Neuron (in vitro differentiated cells): ENCODE measurements at regions not wholly inside any gene's neighbourhood (a gene's known extent, or its start where the extent isn't known, plus 50 kb on each side); places are given as distances from the start of the nearest gene placed in this dataset.

ENCODE experiments used
- H2AFZ ChIP-seq: one replicate; pipeline ENCODE4 v1.6.1; 2013; ENCODE audit warnings: low read depth, mild to moderate bottlenecking, inconsistent platforms, low read length, moderate library complexity
- H3K27me3 ChIP-seq: one replicate; pipeline ENCODE4 v1.6.1; 2013; ENCODE audit warnings: low read length; ENCODE audit not compliant: insufficient read depth
- H3K36me3 ChIP-seq: one replicate; pipeline ENCODE4 v1.6.1; 2013; ENCODE audit warnings: low read length; ENCODE audit not compliant: insufficient read depth
- H3K4me1 ChIP-seq: one replicate; pipeline ENCODE4 v1.6.1; 2013; ENCODE audit warnings: low read length; ENCODE audit not compliant: insufficient read depth
- H3K4me3 ChIP-seq: 2 replicates; pipeline ENCODE4 v1.5.1; 2013; ENCODE audit warnings: mild to moderate bottlenecking, low read length, moderate library complexity
- H3K9me3 ChIP-seq: one replicate; pipeline ENCODE4 v1.6.1; 2013; ENCODE audit warnings: low read length

DNA sequence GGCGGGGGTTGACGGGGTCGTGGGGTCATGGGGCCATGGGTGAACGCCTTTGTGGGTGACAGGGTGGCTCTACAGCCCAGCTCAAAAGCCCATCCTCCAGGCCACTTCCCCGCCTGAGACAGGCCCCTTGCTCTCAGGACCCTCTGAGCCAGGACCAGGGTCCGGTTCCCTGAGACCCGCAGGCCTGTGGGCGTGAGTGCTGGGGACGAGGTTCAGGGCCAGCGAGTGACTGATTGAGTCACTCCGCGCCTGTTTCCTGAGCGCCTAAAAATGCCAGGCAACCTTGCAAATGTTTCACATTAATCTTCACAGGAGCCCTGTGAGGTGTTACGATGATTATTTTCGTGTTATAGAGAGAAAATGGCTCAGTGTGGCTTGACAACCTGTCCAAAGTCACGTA, 97.8 kb downstream of the ZNF674 start:
- Histone ChIP-seq H3K4me1 (peaks cover 11% of the 10 kb centered on the region), H3K9me3 (no peaks in the 10 kb centered on the region), H3K36me3 (peaks cover 16% of the 10 kb centered on the region), H3K27me3 (no peaks in the 10 kb centered on the region), H3K4me3 (peak overlapping the region; percentile 69), H2AFZ (no peak overlapping the region)

DNA sequence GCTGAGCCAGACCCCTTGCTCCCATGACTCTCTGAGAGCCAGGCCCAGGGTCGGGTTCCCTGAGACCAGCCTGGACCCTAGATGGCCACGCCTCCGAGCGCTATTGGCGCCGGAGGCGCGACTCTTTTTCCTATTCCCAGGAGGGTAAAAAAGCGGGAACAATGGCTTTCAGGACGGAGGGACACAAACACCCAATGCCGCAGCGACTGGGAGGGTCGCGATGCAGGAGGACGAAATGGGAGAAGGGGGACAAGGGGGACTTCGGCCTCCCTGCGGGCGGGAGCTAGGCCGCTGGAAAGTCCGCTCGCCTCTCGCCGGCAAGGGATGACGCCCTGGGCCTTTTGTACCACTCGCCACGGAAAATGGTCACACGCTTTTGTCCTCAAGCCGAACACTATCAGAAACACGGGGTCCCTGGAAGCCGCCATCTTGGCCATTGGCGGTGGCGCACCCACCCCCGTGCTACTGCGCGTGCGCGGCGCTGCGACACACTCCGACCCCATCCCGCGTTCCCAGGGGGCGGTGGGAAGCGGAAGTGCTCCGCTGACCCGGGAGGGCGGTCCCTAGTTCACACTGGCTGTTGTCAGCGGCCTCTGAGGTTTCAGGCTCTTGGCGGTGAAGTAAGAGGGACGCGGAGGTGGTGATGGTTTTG, 98.4 kb downstream of the ZNF674 start:
- H3K9me3 ChIP-seq = no peaks in the 10 kb centered on the region
- no peaks in the 10 kb centered on the region for H3K27me3 ChIP-seq
- H2AFZ ChIP-seq = no peak overlapping the region
- peaks cover 11% of the 10 kb centered on the region for H3K4me1 ChIP-seq
- peak overlapping the region; percentile 69 for H3K4me3 ChIP-seq
- H3K36me3 ChIP-seq = peaks cover 12% of the 10 kb centered on the region

DNA sequence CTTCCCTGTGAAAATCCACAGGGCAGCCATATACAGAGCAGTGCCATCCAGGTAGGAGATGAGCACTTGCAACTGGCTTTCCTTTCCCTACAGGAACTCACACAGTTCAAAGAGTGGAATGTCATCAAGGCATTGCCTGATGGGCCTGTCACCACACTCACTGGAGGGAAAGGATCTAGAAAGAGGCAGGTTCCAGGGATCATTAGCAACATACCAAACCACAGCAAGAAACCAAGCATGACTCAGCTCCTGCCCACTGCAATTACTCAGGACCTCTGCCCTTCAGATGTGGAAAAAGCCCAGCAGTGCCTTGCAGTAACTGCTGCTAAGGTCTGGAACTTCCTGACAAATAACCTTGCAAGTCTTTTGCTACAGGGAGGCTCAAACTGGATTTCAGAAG, 101.2 kb downstream of the ZNF674 start:
- Histone ChIP-seq H3K4me3 (no peak overlapping the region), H3K36me3 (no peaks in the 10 kb centered on the region), H2AFZ (no peak overlapping the region), H3K4me1 (peaks cover 11% of the 10 kb centered on the region), H3K27me3 (no peaks in the 10 kb centered on the region), H3K9me3 (no peaks in the 10 kb centered on the region)

GRCh38 chrX:46436744-46437143, 108.5 kb downstream of the ZNF674 start:
- Histone ChIP-seq H2AFZ (no peak overlapping the region), H3K9me3 (no peaks in the 10 kb centered on the region), H3K4me1 (no peaks in the 10 kb centered on the region), H3K27me3 (no peaks in the 10 kb centered on the region), H3K36me3 (no peaks in the 10 kb centered on the region), H3K4me3 (no peak overlapping the region)

- Histone ChIP-seq H2AFZ (no peak overlapping the region), H3K27me3 (peaks cover 6% of the 10 kb centered on the region), H3K36me3 (no peaks in the 10 kb centered on the region), H3K9me3 (no peaks in the 10 kb centered on the region), H3K4me3 (no peak overlapping the region), H3K4me1 (no peaks in the 10 kb centered on the region)
Observed at GRCh38 chrX:46433892-46434291, 111.3 kb downstream of the ZNF674 start.

DNA sequence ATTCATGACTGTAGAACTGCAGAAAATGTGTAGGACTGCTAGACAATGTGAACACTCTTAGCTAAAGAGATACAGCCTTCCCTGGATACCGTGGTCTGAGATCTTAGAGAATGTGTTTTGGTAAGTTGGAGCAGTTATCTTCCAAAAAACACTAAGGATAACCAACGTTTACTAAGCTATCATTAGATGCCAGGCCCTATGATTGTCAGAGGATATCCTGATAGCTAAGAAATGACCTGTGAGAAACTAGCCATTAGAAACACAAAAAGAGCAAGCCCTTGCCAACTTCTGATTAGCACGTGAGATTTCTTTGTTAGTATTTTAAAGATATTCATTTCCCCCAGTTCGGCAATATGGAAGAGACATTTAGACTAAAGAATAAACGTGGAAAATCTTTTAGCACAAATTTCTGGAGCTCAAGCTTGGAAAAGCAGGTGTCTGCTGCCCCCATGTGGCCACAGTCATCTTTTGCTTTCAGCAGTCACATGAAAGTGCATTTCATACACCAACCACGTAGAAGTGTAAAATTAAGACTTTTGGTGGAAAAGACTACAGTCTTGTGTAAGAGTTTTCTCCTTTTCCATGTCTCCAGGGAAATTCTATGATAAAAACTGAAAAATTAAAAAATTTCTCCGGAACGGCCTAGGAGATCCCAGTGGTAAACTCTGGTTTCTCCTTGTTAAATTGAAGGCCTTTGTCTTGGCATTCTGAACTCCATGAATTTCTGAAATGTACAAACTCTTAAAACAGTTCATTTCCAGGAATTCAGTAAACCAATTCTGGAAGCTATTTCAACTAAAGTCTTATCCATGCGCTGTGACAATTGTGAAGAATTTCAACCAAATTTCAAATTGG, 136.4 kb downstream of the ZNF674 start:
- Histone ChIP-seq H3K36me3 (no peaks in the 10 kb centered on the region), H3K9me3 (no peaks in the 10 kb centered on the region), H3K4me3 (no peak overlapping the region), H2AFZ (no peak overlapping the region), H3K4me1 (no peaks in the 10 kb centered on the region), H3K27me3 (no peaks in the 10 kb centered on the region)

GRCh38 chrX:46407753-46408130, 137.5 kb downstream of the ZNF674 start:
- H3K4me1 ChIP-seq = no peaks in the 10 kb centered on the region

DNA sequence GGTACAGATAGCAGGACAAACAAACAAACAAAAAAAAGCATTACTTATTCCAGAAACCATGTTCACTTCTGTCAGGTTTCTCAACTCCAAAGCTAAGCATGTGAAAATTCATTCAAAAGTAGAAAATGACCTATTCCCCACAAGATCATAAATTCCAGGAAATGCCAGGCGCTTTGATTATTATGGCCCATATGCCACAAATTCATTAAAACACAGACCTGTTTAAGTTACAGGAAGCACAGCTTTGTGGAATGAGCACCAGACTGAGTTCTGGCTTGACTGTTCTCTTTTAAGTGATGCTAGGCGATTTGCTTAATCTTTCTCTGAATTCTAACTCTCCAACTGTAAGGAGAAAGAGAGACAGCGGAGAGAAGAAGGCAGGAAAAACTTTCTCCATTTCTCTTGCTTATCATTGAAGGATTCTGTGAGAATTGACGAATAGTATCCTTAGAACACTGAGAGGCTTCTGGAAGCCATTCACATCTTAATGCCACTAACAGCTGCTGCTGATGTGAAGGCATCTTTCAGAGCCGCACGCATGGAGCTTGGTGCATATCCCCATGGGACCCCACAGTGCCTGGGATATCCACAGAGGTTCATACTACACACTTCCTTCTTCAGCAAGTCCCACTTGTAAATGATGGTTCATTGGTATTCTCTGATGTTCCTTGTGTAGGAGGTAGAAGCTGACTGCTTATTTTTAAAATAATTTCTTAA, 138.0 kb downstream of the ZNF674 start:
- Histone ChIP-seq H3K4me1 (no peaks in the 10 kb centered on the region), H3K27me3 (no peaks in the 10 kb centered on the region), H3K9me3 (no peaks in the 10 kb centered on the region), H3K4me3 (no peak overlapping the region), H2AFZ (no peak overlapping the region), H3K36me3 (no peaks in the 10 kb centered on the region)

More at GRCh38 chrX:46407753-46408130, 137.5 kb downstream of the ZNF674 start:
- Histone ChIP-seq H2AFZ (no peak overlapping the region), H3K9me3 (no peaks in the 10 kb centered on the region), H3K27me3 (no peaks in the 10 kb centered on the region), H3K4me3 (no peak overlapping the region), H3K36me3 (no peaks in the 10 kb centered on the region)

DNA sequence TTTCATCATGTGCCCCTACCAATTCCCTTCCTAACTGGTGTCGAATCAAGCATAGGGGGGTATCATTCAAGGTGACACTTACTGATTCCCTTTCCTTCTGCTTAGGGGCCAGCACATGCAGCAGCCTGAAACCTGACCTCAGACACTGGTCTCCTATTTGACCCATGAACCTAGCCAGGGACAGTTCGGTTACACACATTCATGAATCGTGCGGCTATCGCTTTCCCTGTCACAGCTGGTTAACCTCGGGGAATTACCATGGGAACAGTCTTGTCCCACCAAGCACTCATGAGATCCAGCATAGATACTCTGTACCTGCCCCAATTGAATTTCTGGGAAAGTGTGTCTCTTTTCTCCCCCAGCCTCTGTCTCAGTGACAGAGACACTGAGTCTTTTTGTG, 140.4 kb downstream of the ZNF674 start:
- H3K27me3 ChIP-seq = no peaks in the 10 kb centered on the region
- H3K4me1 ChIP-seq = no peaks in the 10 kb centered on the region
- H2AFZ ChIP-seq = no peak overlapping the region
- H3K36me3 ChIP-seq = no peaks in the 10 kb centered on the region
- no peak overlapping the region for H3K4me3 ChIP-seq
- no peaks in the 10 kb centered on the region for H3K9me3 ChIP-seq

GRCh38 chrX:46400530-46401443, 144.4 kb downstream of the ZNF674 start:
- no peaks in the 10 kb centered on the region for H3K9me3 ChIP-seq
- no peaks in the 10 kb centered on the region for H3K27me3 ChIP-seq
- H3K4me3 ChIP-seq = no peak overlapping the region
- H3K4me1 ChIP-seq = no peaks in the 10 kb centered on the region
- H3K36me3 ChIP-seq = no peaks in the 10 kb centered on the region
- H2AFZ ChIP-seq = no peak overlapping the region

DNA sequence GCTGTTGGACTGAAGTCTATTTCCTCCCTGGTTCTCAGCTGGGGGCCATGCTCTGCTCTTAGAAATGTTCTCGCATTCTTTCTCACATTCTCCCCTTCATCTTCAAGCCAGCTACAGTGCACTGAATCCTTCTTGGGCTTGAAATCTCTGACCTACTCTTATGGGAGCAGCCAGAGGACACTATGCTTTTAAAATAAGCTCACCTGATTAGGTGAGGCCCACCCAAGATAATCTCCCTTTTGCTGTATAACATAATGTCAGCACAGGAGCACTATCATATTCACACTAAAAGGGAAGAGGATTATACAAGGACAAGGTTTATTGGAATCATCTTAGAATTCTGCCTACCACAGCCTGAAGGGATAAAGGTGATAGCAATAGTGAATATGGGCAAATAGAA, 146.3 kb downstream of the ZNF674 start:
- Histone ChIP-seq H2AFZ (no peak overlapping the region), H3K4me1 (no peaks in the 10 kb centered on the region)

DNA sequence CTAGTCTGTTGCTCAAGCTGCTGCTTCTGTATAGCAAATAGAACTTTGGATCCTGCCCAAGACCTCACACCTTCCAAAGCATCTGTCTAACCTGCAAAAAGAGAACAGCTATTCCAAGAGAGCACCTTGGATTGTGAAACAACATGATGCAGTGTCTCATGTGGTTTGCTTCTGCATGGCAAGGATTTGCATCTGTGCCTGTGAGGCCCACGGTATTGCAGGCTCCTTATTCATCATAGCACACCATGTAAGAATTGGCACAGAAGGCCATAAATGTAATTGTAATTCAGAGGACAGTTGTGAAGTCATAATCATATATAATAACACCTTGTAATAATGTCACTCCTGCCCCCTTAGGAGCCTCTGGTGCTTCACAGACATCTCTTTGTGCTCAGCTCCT, 147.1 kb downstream of the ZNF674 start:
- H3K4me3 ChIP-seq = no peak overlapping the region
- H3K4me1 ChIP-seq = no peaks in the 10 kb centered on the region
- H3K9me3 ChIP-seq = no peaks in the 10 kb centered on the region
- H3K27me3 ChIP-seq = no peaks in the 10 kb centered on the region
- no peaks in the 10 kb centered on the region for H3K36me3 ChIP-seq
- no peak overlapping the region for H2AFZ ChIP-seq

More for the DNA sequence above, 146.3 kb downstream of the ZNF674 start:
- H3K27me3 ChIP-seq = no peaks in the 10 kb centered on the region
- H3K36me3 ChIP-seq = no peaks in the 10 kb centered on the region
- H3K9me3 ChIP-seq = no peaks in the 10 kb centered on the region
- H3K4me3 ChIP-seq = no peak overlapping the region
